ENCODE measurements at regions not wholly inside any gene's neighbourhood (a gene's known extent, or its start where the extent isn't known, plus 50 kb on each side); places are given as distances from the start of the nearest gene placed in this dataset.
"Not testable (repeated sequence)": the region's sequence is repeated elsewhere in the genome, so short reads cannot be mapped to it uniquely, and the experiment has no call there.

GRCh38 chr1:143764831-143765230, 207.0 kb downstream of the FAM72C start:
- not testable (repeated sequence) for DNase-seq (ENCODE audit: low spot score)

- DNase-seq (ENCODE audit: low spot score) = not testable (repeated sequence)
These were observed 211.4 kb downstream of the FAM72C start for GRCh38 chr1:143760366-143760765.

- DNase-seq (ENCODE audit: low spot score) = not testable (repeated sequence)
These were observed 215.8 kb downstream of the FAM72C start for GRCh38 chr1:143755961-143756360.

GRCh38 chr1:143748906-143749305, 222.9 kb downstream of the FAM72C start:
- no peak for DNase-seq (ENCODE audit: low spot score)

GRCh38 chr1:143736562-143736961, 235.2 kb downstream of the FAM72C start:
- DNase-seq (ENCODE audit: low spot score) = no peak

GRCh38 chr1:143735764-143736461, 235.9 kb downstream of the FAM72C start:
- DNase-seq (ENCODE audit: low spot score) = peak; percentile 87

- not testable (repeated sequence) for DNase-seq (ENCODE audit: low spot score)
These were observed 237.5 kb downstream of the FAM72C start for GRCh38 chr1:143734261-143734660.

- not testable (repeated sequence) for DNase-seq (ENCODE audit: low spot score)
These were observed 240.9 kb downstream of the FAM72C start for GRCh38 chr1:143730890-143731289.

- DNase-seq (ENCODE audit: low spot score) = peak; percentile 41
These were observed 242.2 kb downstream of the FAM72C start for GRCh38 chr1:143729449-143730111.

GRCh38 chr1:143728802-143729448, 242.9 kb downstream of the FAM72C start:
- DNase-seq (ENCODE audit: low spot score) = not testable (repeated sequence)

GRCh38 chr1:143727263-143727662, 244.5 kb downstream of the FAM72C start:
- DNase-seq (ENCODE audit: low spot score) = no peak

GRCh38 chr1:143721024-143721373, 250.8 kb downstream of the FAM72C start:
- no peak for DNase-seq (ENCODE audit: low spot score)

- DNase-seq (ENCODE audit: low spot score) = peak; percentile 71
These were observed 251.4 kb downstream of the FAM72C start for GRCh38 chr1:143720087-143721023.

GRCh38 chr1:143718524-143718923, 253.3 kb downstream of the FAM72C start:
- no peak for DNase-seq (ENCODE audit: low spot score)

GRCh38 chr1:143718021-143718420, 253.8 kb downstream of the FAM72C start:
- DNase-seq (ENCODE audit: low spot score) = no peak

- no peak for DNase-seq (ENCODE audit: low spot score)
These were observed 254.4 kb downstream of the FAM72C start for GRCh38 chr1:143717434-143717833.

- DNase-seq (ENCODE audit: low spot score) = not testable (repeated sequence)
These were observed 256.9 kb downstream of the FAM72C start for GRCh38 chr1:143714913-143715312.

GRCh38 chr1:143709606-143710259, 262.1 kb downstream of the FAM72C start:
- peak; percentile 9 for DNase-seq (ENCODE audit: low spot score)

GRCh38 chr1:143702739-143703138, 269.0 kb downstream of the FAM72C start:
- DNase-seq (ENCODE audit: low spot score) = not testable (repeated sequence)

GRCh38 chr1:143699731-143700130, 272.1 kb downstream of the FAM72C start:
- no peak for DNase-seq (ENCODE audit: low spot score)

- no peak for DNase-seq (ENCODE audit: low spot score)
These were observed 272.7 kb downstream of the FAM72C start for GRCh38 chr1:143699115-143699514.
